Ishikawa (cell line): ENCODE measurements at regions not wholly inside any gene's neighbourhood (a gene's known extent, or its start where the extent isn't known, plus 50 kb on each side); places are given as distances from the start of the nearest gene placed in this dataset.

ENCODE experiments used
- CEBPB ChIP-seq: IDR thresholded peaks from 2 replicates; pipeline ENCODE4 v1.6.1; 2012
- FOXM1 ChIP-seq: IDR thresholded peaks from 2 replicates; pipeline ENCODE4 v1.6.1; 2012; ENCODE audit warnings: low read depth, borderline replicate concordance
- MAX ChIP-seq: IDR thresholded peaks from 2 replicates; pipeline ENCODE4 v1.6.1; 2012
- RAD21 ChIP-seq: IDR thresholded peaks from 2 replicates; pipeline ENCODE4 v1.6.1; 2012; ENCODE audit warnings: low read depth
- TEAD4 ChIP-seq: IDR thresholded peaks from 2 replicates; pipeline ENCODE4 v1.6.1; 2012
- YY1 ChIP-seq: IDR thresholded peaks from 2 replicates; pipeline ENCODE4 v1.6.1; 2012; ENCODE audit warnings: low read depth
- TF ChIP-seq, protein P1 (sequence below): IDR thresholded peaks from 2 replicates; pipeline ENCODE4 v1.6.1; 2012

GRCh38 chr11:76256448-76256847 lies 50.1 kb upstream of the WNT11 start:
- TF ChIP-seq MAX: no peak
- no peak for TF ChIP-seq CEBPB
- no peak for TF ChIP-seq FOXM1
- no peak for TF ChIP-seq RAD21
- no peak for TF ChIP-seq YY1
- no peak for TF ChIP-seq TEAD4
- TF ChIP-seq, protein P1, sequence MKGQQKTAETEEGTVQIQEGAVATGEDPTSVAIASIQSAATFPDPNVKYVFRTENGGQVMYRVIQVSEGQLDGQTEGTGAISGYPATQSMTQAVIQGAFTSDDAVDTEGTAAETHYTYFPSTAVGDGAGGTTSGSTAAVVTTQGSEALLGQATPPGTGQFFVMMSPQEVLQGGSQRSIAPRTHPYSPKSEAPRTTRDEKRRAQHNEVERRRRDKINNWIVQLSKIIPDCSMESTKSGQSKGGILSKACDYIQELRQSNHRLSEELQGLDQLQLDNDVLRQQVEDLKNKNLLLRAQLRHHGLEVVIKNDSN: no peak
